Thymus (tissue), 11 donors: ENCODE measurements at regions not wholly inside any gene's neighbourhood (a gene's known extent, or its start where the extent isn't known, plus 50 kb on each side); places are given as distances from the start of the nearest gene placed in this dataset.

Experiments
- DNase-seq, 9 donors: peaks; one replicate each; pipeline ENCODE4 v3.0.0-alpha.2; 2013; ENCODE audit warnings: low spot score in 9 of 9, low read depth in 6 of 9, missing footprints in 1 of 9
- H3K27ac ChIP-seq, 2 donors: one replicate each; pipeline ENCODE4 v1.5.1; 2013; ENCODE audit warnings: control low read depth in 1 of 2, low read depth in 1 of 2, low read length in 1 of 2, mild to moderate bottlenecking in 1 of 2, moderate library complexity in 1 of 2
- H3K27me3 ChIP-seq, 2 donors: one replicate each; pipeline ENCODE4 v1.5.1; 2013; ENCODE audit warnings: low read length in 1 of 2; ENCODE audit not compliant: control insufficient read depth in 2 of 2, insufficient read depth in 1 of 2
- H3K36me3 ChIP-seq, 2 donors: one replicate each; pipeline ENCODE4 v1.5.1; 2013; ENCODE audit warnings: low read length in 1 of 2, mild to moderate bottlenecking in 1 of 2, moderate library complexity in 1 of 2; ENCODE audit not compliant: control insufficient read depth in 2 of 2, insufficient read depth in 2 of 2
- H3K4me1 ChIP-seq, 2 donors: one replicate each; pipeline ENCODE4 v1.5.1; 2013; ENCODE audit warnings: low read length in 2 of 2; ENCODE audit not compliant: control insufficient read depth in 2 of 2, insufficient read depth in 2 of 2
- H3K4me3 ChIP-seq, 2 donors: one replicate each; pipeline ENCODE4 v1.5.1; 2013; ENCODE audit warnings: low read length in 2 of 2, control low read depth in 1 of 2, mild to moderate bottlenecking in 1 of 2
- H3K9me3 ChIP-seq, 2 donors: one replicate each; pipeline ENCODE4 v1.5.1; 2013; ENCODE audit warnings: low read length in 1 of 2, mild to moderate bottlenecking in 1 of 2; ENCODE audit not compliant: control insufficient read depth in 2 of 2, insufficient read depth in 1 of 2
- WGBS: extraction: QIAGEN DNeasy Blood & Tissue Kit; methylation state at CpG from one replicate; pipeline ENCODE4 v1.1.7; 2013; 5-methylcytosine and 5-hydroxymethylcytosine counted together
- donor health status: healthy.

- no peaks in the 10 kb centered on the region for H3K4me1 ChIP-seq
- H3K4me3 ChIP-seq: no peak overlapping the region
- no peaks in the 10 kb centered on the region for H3K36me3 ChIP-seq
- H3K9me3 ChIP-seq: peaks cover 0 to 1% of the 10 kb centered on the region in 2 donors
- peaks cover 0 to 2% of the 10 kb centered on the region in 2 donors for H3K27me3 ChIP-seq
- no peak for DNase-seq
- 93% methylated on average over 1 of the region's 1 CpG for WGBS
- H3K27ac ChIP-seq: no peak overlapping the region
Observed at GRCh38 chr20:57078116-57078515, 188.3 kb downstream of the BMP7 start.

DNA sequence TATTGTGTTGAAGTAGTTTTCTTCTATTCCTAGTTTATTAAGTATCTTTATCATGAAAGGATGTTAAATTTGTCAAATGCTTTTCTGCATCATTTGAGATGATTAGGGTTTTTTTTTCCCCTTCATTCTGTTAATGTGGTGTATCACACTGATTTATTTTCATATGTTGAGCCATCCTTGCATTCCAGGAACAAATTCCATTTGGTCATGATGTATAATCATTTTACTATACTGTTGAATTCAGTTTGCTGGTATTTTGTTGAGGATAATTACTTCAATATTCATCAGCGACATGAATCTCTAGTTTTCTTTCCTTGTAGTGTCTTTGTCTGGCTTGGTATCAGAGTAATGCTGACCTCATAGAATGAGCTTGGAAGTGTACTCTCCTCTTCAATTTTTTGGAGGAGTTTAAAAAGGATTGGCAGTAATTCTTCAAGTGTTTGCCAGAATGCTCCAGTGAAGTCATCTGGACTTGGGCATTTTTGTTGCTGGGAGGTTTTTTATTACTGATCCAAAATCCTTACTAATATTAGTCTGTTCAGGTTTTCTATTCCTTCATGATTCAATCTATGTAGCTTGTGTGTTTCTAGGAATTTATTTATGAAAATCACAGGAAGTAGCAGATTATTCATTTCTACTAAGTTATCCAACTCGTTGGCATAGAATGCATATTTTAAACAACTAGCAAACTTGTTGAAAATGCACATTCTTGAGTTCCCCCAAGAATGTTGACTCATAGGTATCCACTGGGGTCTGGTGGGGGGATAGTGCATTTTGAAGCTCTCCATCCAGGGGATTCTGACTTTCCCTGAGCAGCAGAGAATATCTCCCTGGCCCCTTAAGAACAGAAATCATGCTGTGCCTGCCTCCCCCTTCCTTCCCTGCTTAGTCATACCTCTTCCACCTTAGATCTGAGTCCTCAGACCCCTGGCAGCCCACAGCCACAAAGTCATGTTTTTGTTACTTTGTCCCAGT is 187.1 kb downstream of the BMP7 start:
- no peak for DNase-seq
- Histone ChIP-seq H3K27me3 (no peaks in the 10 kb centered on the region), H3K27ac (no peak overlapping the region), H3K36me3 (no peaks in the 10 kb centered on the region), H3K9me3 (peaks cover 0 to 1% of the 10 kb centered on the region in 2 donors), H3K4me3 (no peak overlapping the region), H3K4me1 (no peaks in the 10 kb centered on the region)
- WGBS: 82% methylated on average over 2 of the region's 2 CpGs

- Histone ChIP-seq H3K27ac (no peak overlapping the region), H3K9me3 (peaks cover 1 to 4% of the 10 kb centered on the region in 2 donors), H3K27me3 (no peaks in the 10 kb centered on the region), H3K36me3 (no peaks in the 10 kb centered on the region), H3K4me3 (no peak overlapping the region), H3K4me1 (peaks cover 0 to 8% of the 10 kb centered on the region in 2 donors)
- DNase-seq: no peak
Observed at GRCh38 chr20:57080796-57081195, 185.6 kb downstream of the BMP7 start.

DNA sequence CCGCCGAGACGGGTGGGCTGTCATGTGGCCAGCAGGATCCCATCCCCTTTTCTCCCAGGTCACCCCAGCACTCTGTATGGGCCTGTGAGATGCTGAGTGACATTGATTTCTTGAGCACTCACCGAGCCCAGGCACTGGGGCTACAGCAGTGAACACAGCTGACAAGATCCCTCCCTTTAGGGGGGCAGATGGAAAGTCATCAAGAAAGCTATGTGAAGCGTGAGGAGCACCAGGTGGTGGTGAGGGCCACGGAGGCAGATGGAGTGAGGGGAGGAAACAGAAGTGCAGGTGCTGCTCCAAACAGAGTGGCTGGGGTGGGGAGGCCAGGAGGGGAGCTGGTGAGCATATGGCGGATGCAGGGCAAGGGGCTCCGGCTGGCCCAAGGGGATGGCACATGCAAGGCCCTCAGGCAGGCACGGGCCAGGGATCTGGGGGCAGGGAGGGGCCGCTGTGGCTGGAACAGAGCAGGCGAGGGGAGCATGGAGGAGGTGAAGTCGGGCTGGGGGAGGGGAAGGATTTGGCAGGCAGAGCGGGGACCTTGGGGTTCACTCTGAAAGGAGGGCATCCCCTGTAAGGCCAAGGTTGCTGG is 184.0 kb downstream of the BMP7 start:
- Histone ChIP-seq H3K4me3 (no peak overlapping the region), H3K27ac (no peak overlapping the region), H3K4me1 (peaks cover 0 to 8% of the 10 kb centered on the region in 2 donors), H3K36me3 (no peaks in the 10 kb centered on the region), H3K27me3 (no peaks in the 10 kb centered on the region), H3K9me3 (peaks cover 1 to 4% of the 10 kb centered on the region in 2 donors)
- 80% methylated on average over 13 of the region's 13 CpGs for WGBS
- DNase-seq: peak in 1 of 9 donors; percentile 24

DNA sequence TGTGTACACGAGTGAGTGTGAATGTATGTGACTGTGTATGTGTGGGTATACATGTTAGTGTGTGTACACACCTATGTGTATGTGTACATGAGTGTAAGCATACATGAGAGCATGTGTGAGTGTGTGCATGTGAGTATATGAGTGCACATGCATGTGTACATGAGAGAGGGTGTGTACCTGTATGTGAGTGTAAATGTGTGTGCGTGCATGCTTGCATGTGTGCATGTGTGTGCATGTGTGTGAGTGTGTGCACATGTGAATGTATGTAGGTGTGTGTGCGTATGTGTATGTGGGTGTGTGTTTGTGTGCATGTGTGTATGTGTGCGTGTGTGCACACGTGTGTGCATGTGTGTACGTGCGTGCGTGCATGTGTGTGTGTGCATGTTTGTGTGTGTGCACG is 183.4 kb downstream of the BMP7 start:
- 84% methylated on average over 9 of the region's 9 CpGs for WGBS
- no peak for DNase-seq
- no peaks in the 10 kb centered on the region for H3K27me3 ChIP-seq

GRCh38 chr20:57086066-57086465 is 180.4 kb downstream of the BMP7 start:
- Histone ChIP-seq H3K27ac (no peak overlapping the region), H3K4me3 (no peak overlapping the region), H3K4me1 (peaks cover 0 to 8% of the 10 kb centered on the region in 2 donors), H3K27me3 (no peaks in the 10 kb centered on the region), H3K9me3 (peaks cover 0 to 4% of the 10 kb centered on the region in 2 donors), H3K36me3 (no peaks in the 10 kb centered on the region)
- DNase-seq: no peak
- 89% methylated on average over 8 of the region's 8 CpGs for WGBS

More for the DNA sequence above, 183.4 kb downstream of the BMP7 start:
- peaks cover 1 to 4% of the 10 kb centered on the region in 2 donors for H3K9me3 ChIP-seq
- H3K36me3 ChIP-seq: no peaks in the 10 kb centered on the region
- H3K27ac ChIP-seq: no peak overlapping the region
- H3K4me1 ChIP-seq: peaks cover 0 to 8% of the 10 kb centered on the region in 2 donors
- H3K4me3 ChIP-seq: no peak overlapping the region

GRCh38 chr20:57087102-57087501 is 179.3 kb downstream of the BMP7 start:
- Histone ChIP-seq H3K27me3 (peaks cover 0 to 5% of the 10 kb centered on the region in 2 donors), H3K4me1 (peaks cover 0 to 8% of the 10 kb centered on the region in 2 donors), H3K36me3 (no peaks in the 10 kb centered on the region), H3K27ac (no peak overlapping the region), H3K4me3 (no peak overlapping the region), H3K9me3 (peaks cover 0 to 4% of the 10 kb centered on the region in 2 donors)
- DNase-seq: no peak
- WGBS: 68% methylated on average over 16 of the region's 16 CpGs

GRCh38 chr20:57087705-57088104 is 178.7 kb downstream of the BMP7 start:
- Histone ChIP-seq H3K36me3 (no peaks in the 10 kb centered on the region), H3K9me3 (peaks cover 0 to 4% of the 10 kb centered on the region in 2 donors), H3K27ac (no peak overlapping the region), H3K4me3 (no peak overlapping the region), H3K27me3 (peaks cover 0 to 10% of the 10 kb centered on the region in 2 donors), H3K4me1 (peaks cover 0 to 8% of the 10 kb centered on the region in 2 donors)
- WGBS: 91% methylated on average over 7 of the region's 7 CpGs
- no peak for DNase-seq

DNA sequence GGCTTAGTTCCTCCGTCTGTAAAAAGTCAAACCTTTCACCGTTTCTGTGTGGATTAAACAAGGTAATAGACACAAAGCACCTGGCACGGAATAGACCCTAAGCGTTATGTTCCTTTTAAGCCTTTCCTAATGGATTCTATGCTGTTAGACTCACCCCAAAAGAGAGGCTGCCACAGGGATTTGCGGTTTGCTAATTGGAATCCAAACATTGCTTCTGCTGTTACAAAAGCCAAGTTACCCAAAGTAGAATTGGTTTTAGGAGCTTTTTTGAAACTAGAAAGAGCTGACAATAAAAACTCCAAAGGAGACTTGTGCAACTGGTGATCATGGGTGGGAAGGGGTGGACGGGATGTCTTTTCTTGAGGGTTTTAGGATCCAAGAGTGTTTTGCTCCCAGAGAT is 178.0 kb downstream of the BMP7 start:
- no peak for DNase-seq
- peaks cover 0 to 4% of the 10 kb centered on the region in 2 donors for H3K9me3 ChIP-seq
- H3K27ac ChIP-seq: no peak overlapping the region
- 60% methylated on average over 6 of the region's 6 CpGs for WGBS
- peaks cover 0 to 11% of the 10 kb centered on the region in 2 donors for H3K27me3 ChIP-seq
- H3K4me1 ChIP-seq: peaks cover 0 to 8% of the 10 kb centered on the region in 2 donors
- no peak overlapping the region for H3K4me3 ChIP-seq
- no peaks in the 10 kb centered on the region for H3K36me3 ChIP-seq
